ENCODE measurements at regions not wholly inside any gene's neighbourhood (a gene's known extent, or its start where the extent isn't known, plus 50 kb on each side); places are given as distances from the start of the nearest gene placed in this dataset.

DNA sequence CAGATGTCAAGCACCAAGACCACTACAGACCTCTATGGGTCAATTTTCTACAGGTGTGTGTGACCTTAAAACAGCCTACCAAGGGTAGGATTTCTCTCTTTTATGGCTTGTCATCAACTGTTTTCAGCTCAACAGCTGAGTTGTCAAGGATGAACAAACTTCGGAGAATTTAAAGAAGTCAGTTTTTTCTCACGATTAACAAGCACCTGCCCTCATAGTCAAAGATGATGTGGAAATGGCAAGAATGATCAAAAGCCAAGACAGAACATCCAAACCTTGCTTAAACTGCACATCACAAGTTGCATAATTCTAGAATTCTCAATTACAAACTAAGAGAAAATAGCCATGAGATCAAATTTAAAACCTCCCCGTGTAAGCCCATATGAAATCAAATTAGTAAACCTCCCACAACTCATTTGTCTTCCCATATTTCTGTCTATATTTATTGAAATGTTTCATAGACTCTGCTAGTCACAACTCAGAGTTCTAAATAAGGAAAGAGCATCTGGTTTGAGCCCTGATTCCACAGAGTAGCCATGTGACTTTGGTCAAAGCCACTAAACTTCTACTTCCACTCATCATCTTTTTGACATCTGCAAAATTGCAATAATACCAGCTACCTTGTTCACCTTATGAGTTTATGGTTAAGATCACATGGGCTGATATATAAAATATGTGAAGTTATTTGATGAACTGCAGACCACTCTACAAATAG, 521.5 kb upstream of the HTR2A start:
- no peaks in the 10 kb centered on the region for H3K4me1 Mint-ChIP-seq
- TF ChIP-seq, protein P1, sequence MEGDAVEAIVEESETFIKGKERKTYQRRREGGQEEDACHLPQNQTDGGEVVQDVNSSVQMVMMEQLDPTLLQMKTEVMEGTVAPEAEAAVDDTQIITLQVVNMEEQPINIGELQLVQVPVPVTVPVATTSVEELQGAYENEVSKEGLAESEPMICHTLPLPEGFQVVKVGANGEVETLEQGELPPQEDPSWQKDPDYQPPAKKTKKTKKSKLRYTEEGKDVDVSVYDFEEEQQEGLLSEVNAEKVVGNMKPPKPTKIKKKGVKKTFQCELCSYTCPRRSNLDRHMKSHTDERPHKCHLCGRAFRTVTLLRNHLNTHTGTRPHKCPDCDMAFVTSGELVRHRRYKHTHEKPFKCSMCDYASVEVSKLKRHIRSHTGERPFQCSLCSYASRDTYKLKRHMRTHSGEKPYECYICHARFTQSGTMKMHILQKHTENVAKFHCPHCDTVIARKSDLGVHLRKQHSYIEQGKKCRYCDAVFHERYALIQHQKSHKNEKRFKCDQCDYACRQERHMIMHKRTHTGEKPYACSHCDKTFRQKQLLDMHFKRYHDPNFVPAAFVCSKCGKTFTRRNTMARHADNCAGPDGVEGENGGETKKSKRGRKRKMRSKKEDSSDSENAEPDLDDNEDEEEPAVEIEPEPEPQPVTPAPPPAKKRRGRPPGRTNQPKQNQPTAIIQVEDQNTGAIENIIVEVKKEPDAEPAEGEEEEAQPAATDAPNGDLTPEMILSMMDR (IDR thresholded peaks at IDR 0.05; ENCODE audit: unreplicated experiment in 3 of 3) = no peak
- H3K4me3 Mint-ChIP-seq = no peak overlapping the region

DNA sequence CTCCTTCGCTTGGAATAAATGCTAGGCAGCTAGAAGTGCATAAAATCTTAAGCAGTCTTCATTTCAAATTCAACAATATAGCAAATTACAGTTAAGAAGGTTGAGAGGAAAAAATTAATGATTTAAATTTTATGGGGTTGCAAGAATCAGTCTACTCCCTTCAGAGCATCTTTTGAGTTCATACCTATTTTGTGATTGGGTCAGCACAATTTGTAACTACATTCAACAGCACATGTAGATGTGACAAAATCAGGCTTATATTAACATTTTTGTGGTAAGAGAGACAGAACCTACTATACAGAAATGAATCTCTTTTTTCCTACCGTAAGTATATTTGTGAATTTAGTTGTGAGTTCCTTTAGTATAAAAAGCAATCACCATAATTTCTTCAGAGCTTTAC, 520.6 kb upstream of the HTR2A start:
- H3K4me3 Mint-ChIP-seq = no peak overlapping the region
- H3K4me1 Mint-ChIP-seq = no peaks in the 10 kb centered on the region
- TF ChIP-seq, protein P1 (IDR thresholded peaks at IDR 0.05; ENCODE audit: unreplicated experiment in 3 of 3) = no peak
- H3K27me3 Mint-ChIP-seq (ENCODE audit: low read depth) = no peaks in the 10 kb centered on the region
- H3K36me3 Mint-ChIP-seq (ENCODE audit: low read depth) = no peaks in the 10 kb centered on the region
- H3K9me3 Mint-ChIP-seq = no peaks in the 10 kb centered on the region
- H3K27ac Mint-ChIP-seq = no peak overlapping the region

More for the DNA sequence above, 521.5 kb upstream of the HTR2A start:
- Mint-ChIP-seq H3K27me3 (ENCODE audit: low read depth) (no peaks in the 10 kb centered on the region), H3K27ac (no peak overlapping the region), H3K9me3 (no peaks in the 10 kb centered on the region), H3K36me3 (ENCODE audit: low read depth) (no peaks in the 10 kb centered on the region)

DNA sequence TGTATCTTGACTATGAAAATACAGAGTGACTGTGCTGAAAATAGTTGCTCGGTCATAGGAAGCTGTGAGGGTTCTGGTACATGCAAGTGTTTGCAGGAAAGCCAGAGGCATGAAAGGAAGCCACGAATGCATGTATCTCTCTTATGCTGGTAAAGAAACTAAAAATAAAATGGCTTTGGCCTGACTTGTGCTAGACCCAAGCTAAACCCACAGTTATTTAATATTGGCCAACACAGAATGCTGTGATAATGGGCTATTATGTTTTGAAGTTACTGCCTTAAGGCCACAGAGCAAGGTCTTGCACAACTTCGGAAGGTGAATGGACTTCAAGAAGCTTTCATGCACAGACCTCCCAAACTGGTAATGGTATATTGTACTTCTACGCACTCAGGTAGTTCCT, 518.2 kb upstream of the HTR2A start:
- H3K27me3 Mint-ChIP-seq (ENCODE audit: low read depth) = no peaks in the 10 kb centered on the region
- H3K4me3 Mint-ChIP-seq = no peak overlapping the region
- no peaks in the 10 kb centered on the region for H3K9me3 Mint-ChIP-seq

DNA sequence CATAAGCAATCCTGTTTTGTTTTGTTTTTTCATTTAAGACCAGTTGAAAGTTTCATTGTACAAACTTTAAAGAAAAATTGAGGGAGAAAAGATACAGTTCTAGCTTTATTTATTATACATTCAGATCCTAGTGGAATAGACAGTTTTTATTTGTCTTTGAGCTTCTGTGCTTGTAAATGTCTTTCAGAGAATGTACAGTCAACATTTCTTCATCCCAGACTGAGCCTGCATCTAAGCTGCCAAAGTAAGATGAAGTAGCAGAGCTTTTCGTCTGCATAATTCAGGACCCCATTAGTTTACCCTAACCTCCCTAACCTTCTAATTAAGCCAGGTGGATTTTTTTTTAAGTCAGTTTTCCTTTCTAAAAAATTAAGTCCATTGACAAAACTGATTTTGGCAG, 516.7 kb upstream of the HTR2A start:
- Mint-ChIP-seq H3K4me3 (no peak overlapping the region), H3K9me3 (no peaks in the 10 kb centered on the region), H3K27me3 (ENCODE audit: low read depth) (no peaks in the 10 kb centered on the region), H3K4me1 (no peaks in the 10 kb centered on the region), H3K27ac (no peak overlapping the region), H3K36me3 (ENCODE audit: low read depth) (no peaks in the 10 kb centered on the region)
- TF ChIP-seq, protein P1 (IDR thresholded peaks at IDR 0.05; ENCODE audit: unreplicated experiment in 3 of 3) = no peak

More for the DNA sequence above, 518.2 kb upstream of the HTR2A start:
- H3K36me3 Mint-ChIP-seq (ENCODE audit: low read depth) = no peaks in the 10 kb centered on the region
- H3K4me1 Mint-ChIP-seq = no peaks in the 10 kb centered on the region
- H3K27ac Mint-ChIP-seq = no peak overlapping the region
- TF ChIP-seq, protein P1 (IDR thresholded peaks at IDR 0.05; ENCODE audit: unreplicated experiment in 3 of 3) = no peak

DNA sequence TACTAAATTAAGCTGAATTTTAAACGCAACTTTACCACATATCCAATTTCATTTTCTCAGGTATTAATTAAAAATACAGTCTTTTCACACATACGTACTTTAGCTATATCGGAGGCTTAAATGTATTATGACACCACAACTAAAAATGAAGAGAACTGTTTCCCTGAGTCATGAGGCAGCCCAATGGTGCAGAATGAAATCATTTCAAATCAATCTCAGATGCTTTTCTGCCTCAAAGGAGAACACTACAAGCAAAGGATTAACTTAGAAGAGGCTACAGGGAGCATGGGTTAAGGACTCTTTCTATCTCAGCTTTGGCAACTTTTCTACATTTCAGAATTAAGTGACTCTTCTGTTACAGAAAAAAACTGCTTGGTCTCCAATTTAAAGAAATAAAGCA, 516.3 kb upstream of the HTR2A start:
- Mint-ChIP-seq H3K4me1 (no peaks in the 10 kb centered on the region), H3K27ac (no peak overlapping the region), H3K36me3 (ENCODE audit: low read depth) (no peaks in the 10 kb centered on the region), H3K4me3 (no peak overlapping the region), H3K9me3 (no peaks in the 10 kb centered on the region), H3K27me3 (ENCODE audit: low read depth) (no peaks in the 10 kb centered on the region)
- TF ChIP-seq, protein P1 (IDR thresholded peaks at IDR 0.05; ENCODE audit: unreplicated experiment in 3 of 3) = no peak

DNA sequence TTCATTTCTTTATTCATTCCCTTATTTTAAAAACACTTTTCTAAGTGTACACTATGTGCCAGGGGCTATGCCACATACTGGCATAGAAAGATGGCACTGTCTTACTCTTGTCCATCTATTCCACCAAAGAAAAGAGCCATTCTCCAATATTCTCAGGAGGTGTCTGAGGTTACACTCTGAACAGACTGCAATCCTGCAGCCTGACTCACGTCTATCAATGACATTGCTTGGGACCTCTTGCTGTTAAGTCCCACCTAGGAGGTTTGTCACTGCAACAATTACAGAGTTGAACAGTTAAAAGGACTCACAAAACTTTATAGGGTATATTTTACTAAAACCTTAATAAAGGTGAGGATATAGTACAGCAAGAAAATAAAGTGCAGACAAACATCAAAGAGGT, 512.9 kb upstream of the HTR2A start:
- no peak overlapping the region for H3K27ac Mint-ChIP-seq

More for the DNA sequence above, 512.9 kb upstream of the HTR2A start:
- Mint-ChIP-seq H3K9me3 (no peaks in the 10 kb centered on the region), H3K27me3 (ENCODE audit: low read depth) (no peaks in the 10 kb centered on the region), H3K4me1 (no peaks in the 10 kb centered on the region), H3K4me3 (no peak overlapping the region), H3K36me3 (ENCODE audit: low read depth) (no peaks in the 10 kb centered on the region)
- TF ChIP-seq, protein P1 (IDR thresholded peaks at IDR 0.05; ENCODE audit: unreplicated experiment in 3 of 3) = no peak

Data from nephron (organoid).